Left ventricle myocardium inferior (tissue), 1 donor: ENCODE measurements at regions not wholly inside any gene's neighbourhood (a gene's known extent, or its start where the extent isn't known, plus 50 kb on each side); places are given as distances from the start of the nearest gene placed in this dataset.

ENCODE experiments used
- DNase-seq: peaks from one replicate; pipeline ENCODE4 v3.0.0-alpha.2; 2020
- H3K27ac ChIP-seq: fragments of 200-600 bp; replicated peaks from 2 replicates; pipeline ENCODE4 v1.8.0; 2021
- H3K27me3 ChIP-seq: fragments of 200-600 bp; 2 replicates; pipeline ENCODE4 v1.8.0; 2021; ENCODE audit warnings: low read depth
- H3K36me3 ChIP-seq: fragments of 200-600 bp; 2 replicates; pipeline ENCODE4 v1.8.0; 2021
- H3K4me1 ChIP-seq: fragments of 200-600 bp; 2 replicates; pipeline ENCODE4 v1.8.0; 2021
- H3K4me3 ChIP-seq: fragments of 200-600 bp; 2 replicates; pipeline ENCODE4 v1.8.0; 2021; ENCODE audit warnings: mild to moderate bottlenecking, moderate library complexity
- H3K9me3 ChIP-seq: fragments of 200-600 bp; replicated peaks from 2 replicates; pipeline ENCODE4 v1.8.0; 2021
- intact Hi-C: fragments of 100-400 bp; cut with micrococcal nuclease; formaldehyde crosslinking; loops from one replicate; pipeline ENCODE4 v1.11.0; 2022
- TF ChIP-seq, protein P1 (sequence below): fragments of 200-600 bp; IDR thresholded peaks from 2 replicates; pipeline ENCODE4 v1.8.0; 2021; ENCODE audit warnings: antibody characterized with exemption, mild to moderate bottlenecking, borderline replicate concordance
- donor health status: DM: no; HTN: yes; CAD: no; lungs with severe emphysema.

DNA sequence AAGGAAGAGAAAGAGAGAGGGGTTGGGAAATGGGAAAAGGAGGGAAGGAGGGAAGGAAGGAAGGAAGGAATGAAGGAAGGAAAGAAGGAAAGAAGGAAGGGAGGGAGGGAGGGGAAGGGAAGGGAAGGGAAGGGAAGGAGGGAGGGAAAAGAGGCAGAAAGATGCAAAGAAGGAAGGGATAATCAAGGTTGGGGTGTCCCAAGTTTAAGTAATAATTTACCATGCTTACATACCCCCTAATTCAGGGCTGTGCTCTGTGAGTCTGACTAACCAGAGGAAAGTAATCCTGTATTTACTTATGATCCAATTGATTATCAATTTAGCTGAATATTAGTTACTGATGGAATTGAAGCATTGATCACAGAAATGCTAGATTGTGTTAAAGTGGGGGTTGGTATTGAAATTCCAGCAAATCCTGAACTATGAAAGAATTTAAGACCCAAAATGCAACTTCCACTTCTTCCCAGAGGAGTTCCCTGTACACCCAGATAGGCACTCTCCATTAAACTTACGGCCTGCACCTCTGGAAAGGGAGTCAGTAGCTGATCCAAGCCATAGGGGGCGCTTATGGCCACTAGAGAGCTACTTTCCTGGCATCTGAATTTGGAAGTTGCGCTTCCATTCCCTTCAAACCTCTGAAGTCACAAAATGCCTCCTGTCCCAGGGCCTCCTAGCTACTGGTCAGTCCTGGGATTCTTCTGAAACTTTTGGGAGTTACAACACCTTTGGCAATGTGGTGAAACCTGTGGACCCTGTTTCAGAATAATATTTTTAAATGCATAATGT is 162.7 kb upstream of the PWP1 start:
- H3K4me3 ChIP-seq, result no peak overlapping the region
- H3K36me3 ChIP-seq, result no peaks in the 10 kb centered on the region
- TF ChIP-seq, protein P1, sequence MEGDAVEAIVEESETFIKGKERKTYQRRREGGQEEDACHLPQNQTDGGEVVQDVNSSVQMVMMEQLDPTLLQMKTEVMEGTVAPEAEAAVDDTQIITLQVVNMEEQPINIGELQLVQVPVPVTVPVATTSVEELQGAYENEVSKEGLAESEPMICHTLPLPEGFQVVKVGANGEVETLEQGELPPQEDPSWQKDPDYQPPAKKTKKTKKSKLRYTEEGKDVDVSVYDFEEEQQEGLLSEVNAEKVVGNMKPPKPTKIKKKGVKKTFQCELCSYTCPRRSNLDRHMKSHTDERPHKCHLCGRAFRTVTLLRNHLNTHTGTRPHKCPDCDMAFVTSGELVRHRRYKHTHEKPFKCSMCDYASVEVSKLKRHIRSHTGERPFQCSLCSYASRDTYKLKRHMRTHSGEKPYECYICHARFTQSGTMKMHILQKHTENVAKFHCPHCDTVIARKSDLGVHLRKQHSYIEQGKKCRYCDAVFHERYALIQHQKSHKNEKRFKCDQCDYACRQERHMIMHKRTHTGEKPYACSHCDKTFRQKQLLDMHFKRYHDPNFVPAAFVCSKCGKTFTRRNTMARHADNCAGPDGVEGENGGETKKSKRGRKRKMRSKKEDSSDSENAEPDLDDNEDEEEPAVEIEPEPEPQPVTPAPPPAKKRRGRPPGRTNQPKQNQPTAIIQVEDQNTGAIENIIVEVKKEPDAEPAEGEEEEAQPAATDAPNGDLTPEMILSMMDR, result peak; percentile 29
- H3K27me3 ChIP-seq, result no peaks in the 10 kb centered on the region
- H3K4me1 ChIP-seq, result no peaks in the 10 kb centered on the region
- no peak overlapping the region for H3K27ac ChIP-seq
- no peaks in the 10 kb centered on the region for H3K9me3 ChIP-seq
- no peak for DNase-seq
- intact Hi-C loops, result no loop called here

GRCh38 chr12:107523775-107524535 is 161.6 kb upstream of the PWP1 start:
- H3K4me1 ChIP-seq, result no peaks in the 10 kb centered on the region
- H3K27ac ChIP-seq, result no peak overlapping the region
- H3K36me3 ChIP-seq, result no peaks in the 10 kb centered on the region
- H3K9me3 ChIP-seq, result no peaks in the 10 kb centered on the region
- TF ChIP-seq, protein P1, result no peak
- intact Hi-C loops, result no loop called here
- no peak for DNase-seq
- H3K27me3 ChIP-seq, result no peaks in the 10 kb centered on the region
- H3K4me3 ChIP-seq, result no peak overlapping the region

DNA sequence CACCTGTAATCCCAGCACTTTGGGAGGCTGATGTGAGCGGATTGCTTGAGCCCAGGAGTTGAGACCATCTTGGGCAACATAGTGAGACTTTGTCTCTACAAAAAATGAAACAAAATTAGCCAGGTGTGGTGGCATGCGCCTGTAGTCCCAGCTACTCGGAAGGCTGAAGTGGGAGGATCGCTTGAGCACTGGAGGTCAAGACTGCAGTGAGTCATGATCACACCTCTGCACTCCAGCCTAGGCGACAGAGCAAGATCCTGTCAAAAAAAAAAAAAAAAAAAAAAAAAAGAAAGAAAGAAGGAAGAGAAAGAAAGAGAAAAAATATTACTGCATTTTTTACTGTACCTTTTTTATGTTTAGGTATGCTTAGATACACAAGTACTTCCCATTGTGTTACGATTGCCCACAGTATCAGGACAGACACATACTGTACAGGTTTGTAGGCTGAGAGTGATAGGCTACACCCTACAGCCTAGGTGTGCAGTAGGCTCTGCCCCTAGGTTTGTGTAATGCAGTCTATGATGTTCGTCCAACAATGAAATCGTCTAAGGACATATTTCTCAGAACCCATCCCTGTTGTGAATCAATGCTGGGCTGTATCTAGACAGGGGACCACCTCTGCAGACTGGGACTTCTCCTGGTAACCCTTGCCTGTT is 160.4 kb upstream of the PWP1 start:
- intact Hi-C loops, result no loop called here
- no peaks in the 10 kb centered on the region for H3K9me3 ChIP-seq
- no peak overlapping the region for H3K4me3 ChIP-seq
- H3K4me1 ChIP-seq, result no peaks in the 10 kb centered on the region
- no peak overlapping the region for H3K27ac ChIP-seq
- H3K27me3 ChIP-seq, result no peaks in the 10 kb centered on the region
- no peak for DNase-seq
- no peaks in the 10 kb centered on the region for H3K36me3 ChIP-seq
- TF ChIP-seq, protein P1, result no peak

DNA sequence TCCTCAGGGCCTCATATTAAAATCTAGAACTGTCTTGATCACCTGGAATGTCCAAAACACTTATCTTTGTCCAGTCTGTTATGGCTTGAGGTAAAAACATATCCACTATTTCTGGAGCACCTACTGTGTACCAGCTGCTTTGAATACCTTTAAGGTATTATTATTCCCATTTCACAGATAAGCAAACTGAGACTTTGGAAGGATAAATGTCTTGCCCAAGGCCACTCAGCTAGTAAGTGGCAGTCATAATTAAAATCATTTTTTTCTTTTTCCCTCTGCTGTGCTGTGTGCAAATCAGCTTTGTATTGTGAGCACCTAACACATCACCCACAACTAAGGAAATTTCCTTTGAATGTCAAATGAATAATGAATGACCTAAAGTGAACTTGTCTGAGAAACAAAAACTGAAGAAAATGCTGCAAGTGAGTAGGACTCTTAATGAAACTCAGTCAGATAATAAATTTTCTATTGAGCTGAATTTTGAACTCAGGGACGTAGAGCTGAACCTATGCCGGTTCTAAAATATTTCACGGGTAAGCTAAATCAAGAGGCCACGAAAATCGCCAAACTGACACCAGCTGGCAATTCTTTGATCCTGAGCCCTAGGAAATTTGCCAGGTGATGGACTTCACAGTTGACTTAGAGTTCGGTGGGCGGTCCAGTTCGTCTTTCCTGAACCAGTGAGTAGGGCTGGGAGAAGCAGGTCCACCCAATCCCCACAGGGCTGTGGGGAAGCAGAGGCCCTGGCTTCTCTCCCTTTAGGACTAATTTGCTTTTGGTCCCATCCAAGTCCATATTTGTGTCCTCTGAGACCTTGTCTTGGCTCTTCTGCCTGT is 159.7 kb upstream of the PWP1 start:
- Histone ChIP-seq H3K4me3 (no peak overlapping the region), H3K36me3 (no peaks in the 10 kb centered on the region), H3K9me3 (no peaks in the 10 kb centered on the region), H3K4me1 (no peaks in the 10 kb centered on the region), H3K27me3 (no peaks in the 10 kb centered on the region), H3K27ac (no peak overlapping the region)
- intact Hi-C loops, result no loop called here
- TF ChIP-seq, protein P1, result no peak
- DNase-seq, result no peak

- intact Hi-C loops, result no loop called here
- no peak overlapping the region for H3K4me3 ChIP-seq
- H3K4me1 ChIP-seq, result no peaks in the 10 kb centered on the region
Measured at GRCh38 chr12:107526555-107527180, 158.9 kb upstream of the PWP1 start.

More at GRCh38 chr12:107526555-107527180, 158.9 kb upstream of the PWP1 start:
- TF ChIP-seq, protein P1, result no peak
- no peak for DNase-seq
- H3K27ac ChIP-seq, result no peak overlapping the region
- no peaks in the 10 kb centered on the region for H3K36me3 ChIP-seq
- no peaks in the 10 kb centered on the region for H3K9me3 ChIP-seq
- H3K27me3 ChIP-seq, result no peaks in the 10 kb centered on the region
